Right ventricle myocardium inferior (tissue), 1 donor: ENCODE measurements at regions not wholly inside any gene's neighbourhood (a gene's known extent, or its start where the extent isn't known, plus 50 kb on each side); places are given as distances from the start of the nearest gene placed in this dataset.
A peak's percentile ranks its signal among the peaks of the same experiment; 100 is the strongest.

Experiments used
- ATAC-seq: fragments of 200-7000 bp; cut with Tn5 transposase; one replicate; pipeline ENCODE4 v1.9.1; 2020; ENCODE audit warnings: mild to moderate bottlenecking, moderate library complexity
- DNase-seq: peaks from one replicate; pipeline ENCODE4 v3.0.0; 2021; ENCODE audit errors: missing footprints
- intact Hi-C: fragments of 100-400 bp; cut with DNase I; formaldehyde crosslinking; loops from one replicate; pipeline ENCODE4 v1.11.0; 2022
- donor health status: DM: no; HTN: yes; CAD: no; lungs with severe emphysema.

GRCh38 chr10:36675458-36675880 lies 449.9 kb upstream of the ANKRD30A start:
- no peak for ATAC-seq
- intact Hi-C loops: no loop called here

GRCh38 chr10:36671607-36672006 lies 453.8 kb upstream of the ANKRD30A start:
- DNase-seq (no peak), ATAC-seq (no peak)
- intact Hi-C loops: no loop called here

More at GRCh38 chr10:36675458-36675880, 449.9 kb upstream of the ANKRD30A start:
- DNase-seq: no peak

GRCh38 chr10:36670621-36671402 lies 454.6 kb upstream of the ANKRD30A start:
- intact Hi-C loops: no loop called here
- no peak for DNase-seq
- no peak for ATAC-seq

GRCh38 chr10:36669615-36670352 lies 455.6 kb upstream of the ANKRD30A start:
- DNase-seq (no peak), ATAC-seq (peak; percentile 56)
- intact Hi-C loops: no loop called here

- DNase-seq (no peak), ATAC-seq (no peak)
- intact Hi-C loops: no loop called here
These were observed 458.9 kb upstream of the ANKRD30A start for GRCh38 chr10:36666451-36666850.

- ATAC-seq (no peak), DNase-seq (no peak)
- intact Hi-C loops: no loop called here
These were observed 462.8 kb upstream of the ANKRD30A start for GRCh38 chr10:36662571-36662970.

- intact Hi-C loops: no loop called here
- ATAC-seq (no peak), DNase-seq (no peak)
These were observed 475.1 kb upstream of the ANKRD30A start for GRCh38 chr10:36650274-36650673.

- no peak for DNase-seq
- ATAC-seq: no peak
- intact Hi-C loops: no loop called here
These were observed 477.9 kb upstream of the ANKRD30A start for GRCh38 chr10:36647540-36647939.

GRCh38 chr10:36640626-36641025 lies 484.8 kb upstream of the ANKRD30A start:
- ATAC-seq: no peak
- DNase-seq: no peak
- intact Hi-C loops: no loop called here

GRCh38 chr10:36638462-36639155 lies 486.8 kb upstream of the ANKRD30A start:
- ATAC-seq (no peak), DNase-seq (no peak)
- intact Hi-C loops: no loop called here

GRCh38 chr10:36636879-36637278 lies 488.5 kb upstream of the ANKRD30A start:
- ATAC-seq (no peak), DNase-seq (no peak)
- intact Hi-C loops: no loop called here

- intact Hi-C loops: no loop called here
- DNase-seq: no peak
- no peak for ATAC-seq
These were observed 489.0 kb upstream of the ANKRD30A start for GRCh38 chr10:36636285-36636839.

- intact Hi-C loops: no loop called here
- no peak for DNase-seq
- no peak for ATAC-seq
These were observed 490.5 kb upstream of the ANKRD30A start for GRCh38 chr10:36634916-36635315.

- no peak for ATAC-seq
- DNase-seq: no peak
- intact Hi-C loops: no loop called here
These were observed 495.1 kb upstream of the ANKRD30A start for GRCh38 chr10:36630267-36630666.

GRCh38 chr10:36629476-36629875 lies 495.9 kb upstream of the ANKRD30A start:
- DNase-seq (no peak), ATAC-seq (no peak)
- intact Hi-C loops: no loop called here

- intact Hi-C loops: no loop called here
- ATAC-seq: no peak
These were observed 500.8 kb upstream of the ANKRD30A start for GRCh38 chr10:36624551-36625100.

GRCh38 chr10:36621346-36621745 lies 504.1 kb upstream of the ANKRD30A start:
- ATAC-seq (no peak), DNase-seq (no peak)
- intact Hi-C loops: no loop called here

More at GRCh38 chr10:36624551-36625100, 500.8 kb upstream of the ANKRD30A start:
- no peak for DNase-seq

- DNase-seq: no peak
- intact Hi-C loops: no loop called here
- no peak for ATAC-seq
These were observed 513.0 kb upstream of the ANKRD30A start for GRCh38 chr10:36612436-36612835.

GRCh38 chr10:36608866-36609265 lies 516.5 kb upstream of the ANKRD30A start:
- ATAC-seq (no peak), DNase-seq (no peak)
- intact Hi-C loops: no loop called here
